BLaER1 (cell line): ENCODE measurements at regions not wholly inside any gene's neighbourhood (a gene's known extent, or its start where the extent isn't known, plus 50 kb on each side); places are given as distances from the start of the nearest gene placed in this dataset.

Experiments
- H3K27ac ChIP-seq: shearing (Covaris generic); formaldehyde crosslinking; 2 replicates; pipeline ENCODE4 v1.8.1; 2022
- H3K27me3 ChIP-seq: shearing (Covaris generic); formaldehyde crosslinking; 2 replicates; pipeline ENCODE4 v1.8.1; 2022
- H3K36me3 ChIP-seq: shearing (Covaris generic); formaldehyde crosslinking; 2 replicates; pipeline ENCODE4 v1.8.1; 2022
- H3K4me1 ChIP-seq: shearing (Covaris generic); formaldehyde crosslinking; 2 replicates; pipeline ENCODE4 v1.8.1; 2022
- H3K4me2 ChIP-seq: shearing (Covaris generic); formaldehyde crosslinking; 2 replicates; pipeline ENCODE4 v1.8.1; 2022
- H3K4me3 ChIP-seq: shearing (Covaris generic); formaldehyde crosslinking; 2 replicates; pipeline ENCODE4 v1.8.1; 2022
- H3K9ac ChIP-seq: shearing (Covaris generic); formaldehyde crosslinking; 2 replicates; pipeline ENCODE4 v1.8.1; 2022
- H3K9me3 ChIP-seq: shearing (Covaris generic); formaldehyde crosslinking; 2 replicates; pipeline ENCODE4 v1.8.1; 2022
- H4K20me1 ChIP-seq: shearing (Covaris generic); formaldehyde crosslinking; 2 replicates; pipeline ENCODE4 v1.8.1; 2022
- Cebpa-rat ChIP-seq: shearing (Covaris generic); IDR thresholded peaks from 2 replicates; pipeline ENCODE4 v1.8.1; 2022

- no peaks in the 10 kb centered on the region for H3K4me1 ChIP-seq
- no peak overlapping the region for H3K4me3 ChIP-seq
- no peak overlapping the region for H3K9ac ChIP-seq
- H3K27me3 ChIP-seq = no peaks in the 10 kb centered on the region
- H3K36me3 ChIP-seq = no peaks in the 10 kb centered on the region
- H3K9me3 ChIP-seq = no peaks in the 10 kb centered on the region
- H3K4me2 ChIP-seq = no peak overlapping the region
- H3K27ac ChIP-seq = no peak overlapping the region
- H4K20me1 ChIP-seq = no peaks in the 10 kb centered on the region
- TF ChIP-seq Cebpa-rat = no peak
Measured at GRCh38 chr6:103268335-103268734, 1591.4 kb downstream of the HACE1 start.

DNA sequence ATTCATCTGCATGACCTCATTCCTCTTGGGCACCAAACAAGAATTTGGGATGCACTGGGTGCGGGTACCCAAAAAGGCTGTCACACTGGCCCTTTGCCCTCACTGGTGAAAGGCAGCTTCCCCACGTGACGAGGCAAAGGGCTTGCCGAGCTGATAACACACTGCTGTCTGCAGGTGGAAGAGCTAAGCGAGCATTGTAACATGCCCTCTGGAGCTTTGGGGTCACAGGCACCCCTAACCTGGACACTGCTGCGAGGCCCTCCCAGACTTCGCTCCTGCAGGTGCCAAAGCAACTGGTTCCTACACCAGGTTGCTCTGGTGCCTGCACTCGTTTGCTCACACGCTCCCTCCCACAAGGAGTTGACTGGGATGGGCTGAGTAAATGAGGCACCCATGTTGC lies 1595.7 kb downstream of the HACE1 start:
- H3K4me3 ChIP-seq = no peak overlapping the region
- H3K27me3 ChIP-seq = no peaks in the 10 kb centered on the region
- no peak for TF ChIP-seq Cebpa-rat
- H3K4me1 ChIP-seq = no peaks in the 10 kb centered on the region
- no peak overlapping the region for H3K4me2 ChIP-seq
- no peak overlapping the region for H3K9ac ChIP-seq
- H3K27ac ChIP-seq = no peak overlapping the region
- H3K36me3 ChIP-seq = no peaks in the 10 kb centered on the region
- H4K20me1 ChIP-seq = no peaks in the 10 kb centered on the region
- H3K9me3 ChIP-seq = no peaks in the 10 kb centered on the region

GRCh38 chr6:103255132-103255531 lies 1604.6 kb downstream of the HACE1 start:
- Histone ChIP-seq H3K9me3 (no peaks in the 10 kb centered on the region), H4K20me1 (no peaks in the 10 kb centered on the region), H3K36me3 (no peaks in the 10 kb centered on the region), H3K4me1 (no peaks in the 10 kb centered on the region), H3K4me3 (no peak overlapping the region), H3K9ac (no peak overlapping the region), H3K27me3 (no peaks in the 10 kb centered on the region), H3K4me2 (no peak overlapping the region), H3K27ac (no peak overlapping the region)
- no peak for TF ChIP-seq Cebpa-rat

DNA sequence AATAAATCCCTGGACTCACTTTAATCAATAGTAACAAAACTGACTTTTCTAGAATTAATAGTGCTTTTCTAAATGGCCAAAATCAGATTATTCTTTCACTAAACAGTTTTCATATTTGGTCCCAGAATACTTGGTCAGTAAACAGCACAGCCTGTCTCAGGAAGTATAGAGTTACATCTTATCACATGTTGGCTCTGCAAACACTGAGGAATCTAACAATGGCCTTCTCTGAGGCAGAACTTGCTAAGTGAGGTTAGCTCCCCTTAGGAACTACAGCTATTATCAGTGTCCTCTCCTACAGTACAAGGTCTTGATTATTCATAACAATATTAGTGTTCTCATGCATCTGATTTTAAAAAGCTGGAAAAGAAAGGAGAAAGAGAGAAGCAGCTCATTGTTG lies 1622.8 kb downstream of the HACE1 start:
- TF ChIP-seq Cebpa-rat = no peak
- H3K4me2 ChIP-seq = no peak overlapping the region
- H3K9me3 ChIP-seq = no peaks in the 10 kb centered on the region
- H3K4me3 ChIP-seq = no peak overlapping the region
- no peaks in the 10 kb centered on the region for H3K4me1 ChIP-seq
- no peaks in the 10 kb centered on the region for H4K20me1 ChIP-seq
- H3K27me3 ChIP-seq = no peaks in the 10 kb centered on the region
- H3K9ac ChIP-seq = no peak overlapping the region
- H3K36me3 ChIP-seq = no peaks in the 10 kb centered on the region
- H3K27ac ChIP-seq = no peak overlapping the region

DNA sequence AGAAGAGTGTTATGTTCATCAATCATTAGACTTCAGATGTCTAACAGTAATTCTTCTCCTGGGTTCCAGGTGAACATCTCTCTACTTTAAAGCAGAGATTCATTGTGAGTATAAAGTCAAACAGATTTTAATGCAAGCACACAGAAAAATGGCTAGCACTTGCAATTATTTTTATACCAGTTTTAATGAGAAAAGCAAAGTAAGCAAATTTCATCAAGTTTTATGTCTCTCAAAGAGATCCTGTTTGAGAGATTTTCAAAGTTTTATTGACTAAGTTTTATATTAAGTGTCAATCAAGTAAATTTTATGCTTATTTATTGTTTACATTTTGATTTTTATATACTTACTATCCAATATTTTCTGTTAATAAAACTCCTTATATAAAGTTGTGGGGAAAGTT lies 1628.5 kb downstream of the HACE1 start:
- Histone ChIP-seq H3K27ac (no peak overlapping the region), H3K4me1 (no peaks in the 10 kb centered on the region), H3K27me3 (no peaks in the 10 kb centered on the region), H3K4me3 (no peak overlapping the region), H3K9ac (no peak overlapping the region), H3K4me2 (no peak overlapping the region), H3K36me3 (no peaks in the 10 kb centered on the region), H4K20me1 (no peaks in the 10 kb centered on the region), H3K9me3 (peaks cover 21% of the 10 kb centered on the region)
- no peak for TF ChIP-seq Cebpa-rat

GRCh38 chr6:103215847-103216246 lies 1643.9 kb downstream of the HACE1 start:
- H3K4me2 ChIP-seq = no peak overlapping the region
- no peaks in the 10 kb centered on the region for H3K36me3 ChIP-seq
- H3K27me3 ChIP-seq = no peaks in the 10 kb centered on the region
- H3K27ac ChIP-seq = no peak overlapping the region
- no peaks in the 10 kb centered on the region for H3K9me3 ChIP-seq
- no peaks in the 10 kb centered on the region for H4K20me1 ChIP-seq
- no peak for TF ChIP-seq Cebpa-rat
- H3K9ac ChIP-seq = no peak overlapping the region
- H3K4me1 ChIP-seq = no peaks in the 10 kb centered on the region
- H3K4me3 ChIP-seq = no peak overlapping the region

DNA sequence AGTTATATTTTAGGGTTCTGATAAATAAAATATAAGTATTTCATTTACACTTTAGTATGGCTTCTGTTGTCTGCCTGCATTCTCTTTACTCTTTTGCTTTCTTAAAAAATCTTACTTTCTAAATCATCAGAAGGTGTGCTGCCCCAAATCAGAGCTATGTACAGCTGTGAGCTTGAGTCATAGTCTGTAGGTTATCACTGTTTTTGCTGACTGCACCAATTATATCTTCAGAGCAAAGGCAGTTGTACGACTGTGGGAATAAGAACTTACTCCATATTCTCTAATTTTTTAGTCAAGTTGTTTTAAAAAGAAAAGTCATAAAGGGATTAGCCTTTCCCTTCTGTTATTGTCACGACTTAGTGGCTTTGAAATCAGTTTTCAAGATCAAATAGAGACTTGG lies 1649.0 kb downstream of the HACE1 start:
- H3K4me2 ChIP-seq = no peak overlapping the region
- H3K9ac ChIP-seq = no peak overlapping the region
- no peak overlapping the region for H3K27ac ChIP-seq
- H4K20me1 ChIP-seq = no peaks in the 10 kb centered on the region
- H3K9me3 ChIP-seq = no peaks in the 10 kb centered on the region
- H3K4me1 ChIP-seq = no peaks in the 10 kb centered on the region
- no peaks in the 10 kb centered on the region for H3K27me3 ChIP-seq
- no peaks in the 10 kb centered on the region for H3K36me3 ChIP-seq
- no peak for TF ChIP-seq Cebpa-rat
- H3K4me3 ChIP-seq = no peak overlapping the region

- Histone ChIP-seq H3K4me2 (no peak overlapping the region), H3K9me3 (no peaks in the 10 kb centered on the region), H4K20me1 (no peaks in the 10 kb centered on the region), H3K27me3 (no peaks in the 10 kb centered on the region), H3K4me1 (no peaks in the 10 kb centered on the region), H3K27ac (no peak overlapping the region), H3K36me3 (no peaks in the 10 kb centered on the region), H3K4me3 (no peak overlapping the region), H3K9ac (no peak overlapping the region)
- TF ChIP-seq Cebpa-rat = no peak
Measured at GRCh38 chr6:103198386-103198785, 1661.3 kb downstream of the HACE1 start.

- no peak overlapping the region for H3K4me2 ChIP-seq
- H3K36me3 ChIP-seq = no peaks in the 10 kb centered on the region
- H3K27ac ChIP-seq = no peak overlapping the region
- no peaks in the 10 kb centered on the region for H3K9me3 ChIP-seq
- H3K27me3 ChIP-seq = no peaks in the 10 kb centered on the region
- no peak overlapping the region for H3K9ac ChIP-seq
- H3K4me1 ChIP-seq = no peaks in the 10 kb centered on the region
- TF ChIP-seq Cebpa-rat = no peak
- H3K4me3 ChIP-seq = no peak overlapping the region
- H4K20me1 ChIP-seq = no peaks in the 10 kb centered on the region
Measured at GRCh38 chr6:103193413-103193812, 1666.3 kb downstream of the HACE1 start.

GRCh38 chr6:103191391-103192093 lies 1668.2 kb downstream of the HACE1 start:
- no peaks in the 10 kb centered on the region for H3K9me3 ChIP-seq
- no peaks in the 10 kb centered on the region for H4K20me1 ChIP-seq
- H3K9ac ChIP-seq = no peak overlapping the region
- TF ChIP-seq Cebpa-rat = no peak
- H3K4me2 ChIP-seq = no peak overlapping the region
- no peaks in the 10 kb centered on the region for H3K36me3 ChIP-seq
- no peak overlapping the region for H3K4me3 ChIP-seq
- no peaks in the 10 kb centered on the region for H3K4me1 ChIP-seq
- H3K27ac ChIP-seq = no peak overlapping the region
- H3K27me3 ChIP-seq = no peaks in the 10 kb centered on the region

DNA sequence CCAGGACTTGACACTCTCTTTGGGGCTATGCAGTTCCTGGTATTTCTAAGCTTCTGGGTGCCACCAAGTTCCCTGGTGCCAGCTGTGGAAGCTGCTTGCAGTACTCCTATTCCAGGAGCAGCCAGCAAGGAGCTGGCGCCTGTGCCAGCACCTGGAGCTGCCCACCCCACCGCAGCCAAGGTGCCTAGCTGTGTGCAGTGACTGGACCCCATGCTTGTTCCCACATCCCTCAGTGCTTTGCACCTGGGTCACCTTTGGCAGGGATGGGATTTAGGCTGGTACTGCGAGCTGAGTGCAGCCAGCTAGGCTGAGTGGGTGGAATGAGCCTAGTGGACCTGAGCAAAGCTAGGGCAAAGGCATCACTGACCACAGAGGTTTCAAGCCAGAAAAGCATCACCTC lies 1674.9 kb downstream of the HACE1 start:
- Histone ChIP-seq H3K4me1 (no peaks in the 10 kb centered on the region), H3K9ac (no peak overlapping the region), H3K36me3 (no peaks in the 10 kb centered on the region), H4K20me1 (no peaks in the 10 kb centered on the region), H3K27me3 (no peaks in the 10 kb centered on the region), H3K4me2 (no peak overlapping the region), H3K9me3 (no peaks in the 10 kb centered on the region), H3K4me3 (no peak overlapping the region), H3K27ac (no peak overlapping the region)
- TF ChIP-seq Cebpa-rat = no peak
